Cardiac muscle cell (in vitro differentiated cells and primary cell): ENCODE measurements at regions not wholly inside any gene's neighbourhood (a gene's known extent, or its start where the extent isn't known, plus 50 kb on each side); places are given as distances from the start of the nearest gene placed in this dataset.
A peak's percentile ranks its signal among the peaks of the same experiment; 100 is the strongest.

Experiments
- DNase-seq, 2 donors: peaks; one replicate each; pipeline versions ENCODE4 v3.0.0 to v3.0.0-alpha.2; 2010 to 2017; ENCODE audit warnings: low read depth in 1 of 2, low spot score in 1 of 2
- H3K27ac ChIP-seq: fragments of 200-600 bp; sonication (generic); 2 replicates; pipeline ENCODE4 v1.5.1; 2016
- H3K27me3 ChIP-seq: fragments of 200-600 bp; sonication (generic); 2 replicates; pipeline ENCODE4 v1.6.0; 2016; ENCODE audit warnings: control low read depth
- H3K36me3 ChIP-seq: fragments of 200-600 bp; sonication (generic); 2 replicates; pipeline ENCODE4 v1.5.1; 2016; ENCODE audit warnings: control low read depth
- H3K4me1 ChIP-seq: fragments of 200-600 bp; sonication (generic); 2 replicates; pipeline ENCODE4 v1.8.1; 2017; ENCODE audit warnings: low read depth, mild to moderate bottlenecking, mixed run types
- H3K4me3 ChIP-seq: fragments of 200-600 bp; sonication (generic); 2 replicates; pipeline ENCODE4 v1.5.1; 2016; ENCODE audit warnings: mild to moderate bottlenecking
- H3K9me3 ChIP-seq: fragments of 200-600 bp; sonication (generic); 2 replicates; pipeline ENCODE4 v1.5.1; 2017; ENCODE audit warnings: low read depth, mild to moderate bottlenecking, control low read depth
- TF ChIP-seq, protein P1 (sequence below): IDR thresholded peaks from 2 replicates; pipeline ENCODE4 v1.5.1; 2012; ENCODE audit warnings: low read depth, mild to moderate bottlenecking, low read length

DNA sequence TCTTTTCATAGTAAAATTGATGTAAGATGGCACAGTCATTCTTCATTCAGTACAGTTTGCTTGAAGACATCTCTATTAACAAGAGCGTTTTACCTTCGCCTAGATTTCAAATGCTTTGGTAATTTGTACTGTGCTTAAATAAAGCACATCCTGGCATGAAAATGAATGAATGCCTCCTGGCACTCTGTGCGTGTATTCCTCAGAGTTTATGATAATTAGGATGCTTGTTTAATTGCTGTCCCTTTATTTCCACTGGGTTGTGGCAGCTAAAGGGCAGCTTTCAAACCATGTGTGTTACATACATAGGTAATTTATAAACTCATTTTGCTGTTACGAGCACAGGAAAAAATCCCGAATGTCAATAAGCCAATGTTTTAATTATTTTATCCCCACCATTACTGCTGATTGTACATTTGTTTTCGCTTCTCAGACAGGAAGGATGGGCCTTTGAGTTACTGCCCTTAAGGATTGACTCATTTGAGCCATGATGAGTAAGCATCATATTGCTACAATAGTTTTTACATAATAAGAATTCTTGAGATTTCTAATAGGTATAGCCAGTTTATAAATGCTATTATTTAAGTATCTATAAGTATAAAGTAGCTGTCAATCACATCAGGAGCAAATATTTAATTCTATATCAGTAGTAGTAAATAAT, 516.5 kb downstream of the XIRP2 start:
- Histone ChIP-seq H3K27me3 (no peaks in the 10 kb centered on the region), H3K27ac (no peak overlapping the region), H3K4me3 (no peak overlapping the region), H3K36me3 (no peaks in the 10 kb centered on the region), H3K9me3 (no peaks in the 10 kb centered on the region), H3K4me1 (no peaks in the 10 kb centered on the region)
- peak in 1 of 2 donors; percentile 41 for DNase-seq
- TF ChIP-seq, protein P1, sequence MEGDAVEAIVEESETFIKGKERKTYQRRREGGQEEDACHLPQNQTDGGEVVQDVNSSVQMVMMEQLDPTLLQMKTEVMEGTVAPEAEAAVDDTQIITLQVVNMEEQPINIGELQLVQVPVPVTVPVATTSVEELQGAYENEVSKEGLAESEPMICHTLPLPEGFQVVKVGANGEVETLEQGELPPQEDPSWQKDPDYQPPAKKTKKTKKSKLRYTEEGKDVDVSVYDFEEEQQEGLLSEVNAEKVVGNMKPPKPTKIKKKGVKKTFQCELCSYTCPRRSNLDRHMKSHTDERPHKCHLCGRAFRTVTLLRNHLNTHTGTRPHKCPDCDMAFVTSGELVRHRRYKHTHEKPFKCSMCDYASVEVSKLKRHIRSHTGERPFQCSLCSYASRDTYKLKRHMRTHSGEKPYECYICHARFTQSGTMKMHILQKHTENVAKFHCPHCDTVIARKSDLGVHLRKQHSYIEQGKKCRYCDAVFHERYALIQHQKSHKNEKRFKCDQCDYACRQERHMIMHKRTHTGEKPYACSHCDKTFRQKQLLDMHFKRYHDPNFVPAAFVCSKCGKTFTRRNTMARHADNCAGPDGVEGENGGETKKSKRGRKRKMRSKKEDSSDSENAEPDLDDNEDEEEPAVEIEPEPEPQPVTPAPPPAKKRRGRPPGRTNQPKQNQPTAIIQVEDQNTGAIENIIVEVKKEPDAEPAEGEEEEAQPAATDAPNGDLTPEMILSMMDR: no peak

DNA sequence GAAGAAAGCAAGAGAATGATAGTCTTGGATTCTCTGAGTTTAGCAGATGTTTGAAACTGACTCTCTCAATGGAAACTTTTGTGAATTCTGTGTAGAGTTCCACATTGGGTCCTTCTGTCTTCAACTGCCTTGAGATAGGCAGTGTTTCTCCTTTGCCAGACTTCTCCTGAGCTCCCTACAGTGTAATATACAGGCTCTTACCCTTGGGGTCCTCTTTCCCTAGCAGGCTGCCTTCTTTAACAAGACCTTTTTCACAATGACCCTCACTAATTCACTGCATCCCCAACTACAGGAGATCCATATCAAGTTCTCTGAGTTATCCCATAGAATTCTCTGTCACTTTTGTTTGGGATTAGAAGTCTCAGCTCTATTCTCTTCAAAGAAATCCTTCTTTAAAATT, 513.0 kb downstream of the XIRP2 start:
- Histone ChIP-seq H3K36me3 (no peaks in the 10 kb centered on the region), H3K9me3 (no peaks in the 10 kb centered on the region), H3K4me3 (no peak overlapping the region), H3K4me1 (peaks cover 4% of the 10 kb centered on the region), H3K27me3 (no peaks in the 10 kb centered on the region), H3K27ac (no peak overlapping the region)
- TF ChIP-seq, protein P1: no peak
- no peak for DNase-seq

DNA sequence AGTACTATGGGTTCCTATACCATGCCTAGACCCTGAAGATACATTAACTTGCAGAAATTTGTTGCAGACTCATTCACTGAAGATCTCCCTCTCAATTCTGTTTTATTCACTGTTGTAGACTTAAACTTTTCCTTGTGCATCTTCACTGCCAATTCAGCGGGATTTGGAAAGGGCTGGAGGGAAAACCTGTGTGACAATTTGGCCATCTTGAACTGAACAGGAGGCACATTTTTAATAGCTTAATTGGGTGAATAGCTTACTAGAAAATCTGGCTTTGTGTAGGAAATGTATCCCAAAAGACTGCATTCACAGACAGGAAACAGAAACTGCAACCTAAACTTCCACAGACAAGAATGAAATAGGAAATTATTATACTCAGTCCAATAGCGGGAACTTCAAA, 512.3 kb downstream of the XIRP2 start:
- TF ChIP-seq, protein P1: no peak
- DNase-seq: no peak
- no peaks in the 10 kb centered on the region for H3K27me3 ChIP-seq
- H3K27ac ChIP-seq: no peak overlapping the region
- H3K9me3 ChIP-seq: no peaks in the 10 kb centered on the region
- H3K4me1 ChIP-seq: peaks cover 12% of the 10 kb centered on the region
- H3K4me3 ChIP-seq: no peak overlapping the region
- H3K36me3 ChIP-seq: no peaks in the 10 kb centered on the region

DNA sequence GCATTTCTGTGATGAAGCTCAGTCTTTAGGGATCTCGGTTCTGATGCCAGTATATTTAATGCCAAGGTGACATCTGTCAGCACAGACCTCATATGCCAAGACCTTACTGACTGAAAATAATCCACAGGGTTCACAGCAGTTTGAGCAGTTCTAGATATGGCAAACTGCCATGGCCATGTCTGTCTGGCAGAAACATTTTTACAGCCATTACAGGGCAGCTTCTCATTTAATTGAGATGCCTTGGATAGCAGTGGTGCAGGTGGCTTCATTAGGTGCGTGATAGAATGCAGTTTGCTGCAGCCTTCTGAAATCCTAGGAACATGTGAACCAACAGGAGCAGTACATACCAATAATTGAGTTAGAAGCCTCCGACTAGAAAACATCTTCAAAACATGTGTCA, 510.6 kb downstream of the XIRP2 start:
- H3K27ac ChIP-seq: no peak overlapping the region
- peaks cover 15% of the 10 kb centered on the region for H3K4me1 ChIP-seq

DNA sequence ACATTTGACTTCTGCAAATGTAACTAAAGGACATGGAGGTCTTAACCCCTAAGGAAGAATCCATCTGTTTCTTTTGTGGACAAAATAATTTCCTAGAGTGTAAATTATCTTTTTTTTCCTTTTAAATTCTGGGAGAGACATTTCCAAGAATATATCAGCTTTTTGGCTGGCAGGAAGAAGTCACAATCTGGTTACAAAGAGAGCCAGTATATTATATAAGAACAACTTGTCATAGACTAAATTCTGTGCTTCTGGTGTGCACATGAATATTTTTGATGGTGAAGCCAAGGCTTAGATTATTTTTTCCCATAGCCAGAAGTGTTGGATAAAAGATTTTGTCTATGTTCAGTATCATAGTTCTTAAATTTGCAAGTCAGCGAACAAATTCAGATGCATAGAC, 500.6 kb downstream of the XIRP2 start:
- H3K27me3 ChIP-seq: no peaks in the 10 kb centered on the region
- H3K36me3 ChIP-seq: no peaks in the 10 kb centered on the region
- no peaks in the 10 kb centered on the region for H3K9me3 ChIP-seq
- no peak overlapping the region for H3K27ac ChIP-seq
- TF ChIP-seq, protein P1: no peak
- no peak for DNase-seq
- H3K4me3 ChIP-seq: no peak overlapping the region
- H3K4me1 ChIP-seq: no peaks in the 10 kb centered on the region

More for the DNA sequence above, 510.6 kb downstream of the XIRP2 start:
- Histone ChIP-seq H3K36me3 (no peaks in the 10 kb centered on the region), H3K27me3 (no peaks in the 10 kb centered on the region), H3K9me3 (no peaks in the 10 kb centered on the region), H3K4me3 (no peak overlapping the region)
- no peak for DNase-seq
- TF ChIP-seq, protein P1: no peak
